NCI-H510A (cell line): ENCODE measurements at regions not wholly inside any gene's neighbourhood (a gene's known extent, or its start where the extent isn't known, plus 50 kb on each side); places are given as distances from the start of the nearest gene placed in this dataset.

Experiments used
- DNase-seq: peaks from one replicate; lab custom pipeline; 2025; lab: John Stamatoyannopoulos, UW

GRCh38 chr13:34467450-34468083 is 474.5 kb upstream of the NBEA start:
- DNase-seq: no peak

- no peak for DNase-seq
These were observed 472.7 kb upstream of the NBEA start for GRCh38 chr13:34469196-34469986.

- DNase-seq: no peak
These were observed 467.7 kb upstream of the NBEA start for GRCh38 chr13:34474187-34474868.

- no peak for DNase-seq
These were observed 463.7 kb upstream of the NBEA start for GRCh38 chr13:34478376-34478775.

GRCh38 chr13:34502011-34502410 is 440.1 kb upstream of the NBEA start:
- DNase-seq: no peak

GRCh38 chr13:34502621-34503020 is 439.4 kb upstream of the NBEA start:
- no peak for DNase-seq

GRCh38 chr13:34506796-34507195 is 435.3 kb upstream of the NBEA start:
- no peak for DNase-seq

GRCh38 chr13:34507630-34508029 is 434.4 kb upstream of the NBEA start:
- DNase-seq: no peak

GRCh38 chr13:34512817-34513216 is 429.3 kb upstream of the NBEA start:
- no peak for DNase-seq

GRCh38 chr13:34513526-34513925 is 428.5 kb upstream of the NBEA start:
- DNase-seq: no peak

GRCh38 chr13:34515201-34515600 is 426.9 kb upstream of the NBEA start:
- no peak for DNase-seq

GRCh38 chr13:34521171-34521570 is 420.9 kb upstream of the NBEA start:
- DNase-seq: no peak

GRCh38 chr13:34522808-34523207 is 419.3 kb upstream of the NBEA start:
- DNase-seq: no peak

GRCh38 chr13:34523406-34523805 is 418.7 kb upstream of the NBEA start:
- no peak for DNase-seq

- DNase-seq: no peak
These were observed 408.1 kb upstream of the NBEA start for GRCh38 chr13:34533941-34534340.

GRCh38 chr13:34542321-34542720 is 399.7 kb upstream of the NBEA start:
- no peak for DNase-seq

- DNase-seq: no peak
These were observed 398.2 kb upstream of the NBEA start for GRCh38 chr13:34543836-34544235.

GRCh38 chr13:34545461-34545860 is 396.6 kb upstream of the NBEA start:
- DNase-seq: no peak

GRCh38 chr13:34546344-34547250 is 395.5 kb upstream of the NBEA start:
- no peak for DNase-seq

- no peak for DNase-seq
These were observed 394.1 kb upstream of the NBEA start for GRCh38 chr13:34547929-34548328.

- DNase-seq: no peak
These were observed 388.7 kb upstream of the NBEA start for GRCh38 chr13:34553376-34553775.

GRCh38 chr13:34555988-34556387 is 386.1 kb upstream of the NBEA start:
- no peak for DNase-seq
